ENCODE measurements at regions not wholly inside any gene's neighbourhood (a gene's known extent, or its start where the extent isn't known, plus 50 kb on each side); places are given as distances from the start of the nearest gene placed in this dataset.

DNA sequence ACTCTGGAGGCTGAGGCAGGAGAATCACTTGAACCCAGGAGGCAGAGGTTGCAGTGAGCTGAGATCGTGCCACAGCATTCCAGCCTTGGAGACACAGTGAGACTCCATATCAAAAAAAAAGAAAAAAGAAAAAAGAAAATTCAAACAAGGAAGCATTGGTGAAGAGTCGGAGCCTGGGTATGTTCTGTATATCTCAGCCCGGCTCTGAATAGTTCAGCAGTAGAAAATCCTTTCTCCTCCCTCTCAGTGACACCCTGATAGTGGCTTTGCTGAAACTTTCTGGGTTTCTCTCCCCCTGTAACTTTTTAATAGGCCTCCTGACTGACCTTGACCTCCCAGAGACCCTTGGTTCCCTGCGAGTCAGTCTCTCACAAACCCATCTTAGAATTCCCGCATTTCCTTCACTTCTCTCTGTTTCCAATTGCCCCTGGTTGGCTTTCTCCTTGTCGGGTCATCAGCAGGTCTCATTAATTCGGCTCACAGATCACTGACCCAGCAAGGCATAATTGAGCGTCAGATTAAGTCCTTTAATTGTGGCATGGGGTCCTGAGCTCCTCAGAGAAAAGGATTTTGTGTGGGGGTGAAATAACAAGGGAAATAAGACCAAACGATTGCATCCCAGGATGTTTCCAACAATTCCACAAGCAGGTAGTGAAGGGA, 541.6 kb upstream of the NRP1 start:
- TF ChIP-seq EZH2 (IDR thresholded peaks at IDR 0.05; ENCODE audit: low read length, missing control alignments): no peak
- no peak for TF ChIP-seq CTCF (conservative IDR thresholded peaks at IDR 0.05 in 1 of 2, IDR thresholded peaks at IDR 0.05 in 1 of 2; ENCODE audit: low read depth in 1 of 2, low read length in 2 of 2)
